Astrocyte (in vitro differentiated cells and primary cell): ENCODE measurements at regions not wholly inside any gene's neighbourhood (a gene's known extent, or its start where the extent isn't known, plus 50 kb on each side); places are given as distances from the start of the nearest gene placed in this dataset.

Source experiments
- DNase-seq: peaks from one replicate; pipeline ENCODE4 v3.0.0-alpha.2; 2010; ENCODE audit warnings: low read depth
- FAIRE-seq: peaks from 2 replicates; lab custom pipeline; 2011; peaks lifted over from hg19 to GRCh38; lab: Jason Lieb, UNC
- H2AFZ ChIP-seq: 2 replicates; pipeline ENCODE4 v1.6.0; 2012; ENCODE audit warnings: low read depth, low read length, inconsistent platforms
- H3K27ac ChIP-seq: 2 replicates; pipeline ENCODE4 v1.5.1; 2011; ENCODE audit warnings: low read depth, low read length, inconsistent platforms
- H3K27me3 ChIP-seq: 2 replicates; pipeline ENCODE4 v1.6.0; 2011; ENCODE audit warnings: low read length, inconsistent platforms; ENCODE audit not compliant: insufficient read depth
- H3K36me3 ChIP-seq: 2 replicates; pipeline ENCODE4 v1.5.1; 2011; ENCODE audit warnings: low read length, inconsistent platforms; ENCODE audit not compliant: insufficient read depth
- H3K4me1 ChIP-seq: 2 replicates; pipeline ENCODE4 v1.5.1; 2011; ENCODE audit warnings: low read length, inconsistent platforms; ENCODE audit not compliant: insufficient read depth
- H3K4me2 ChIP-seq: 2 replicates; pipeline ENCODE4 v1.6.0; 2012; ENCODE audit warnings: low read length, inconsistent platforms
- H3K4me3 ChIP-seq: 2 replicates; pipeline ENCODE4 v1.5.1; 2011; ENCODE audit warnings: low read depth, mild to moderate bottlenecking, low read length, inconsistent platforms; ENCODE audit not compliant: insufficient read depth
- H3K79me2 ChIP-seq: 2 replicates; pipeline ENCODE4 v1.6.0; 2012; ENCODE audit warnings: mild to moderate bottlenecking, low read length, inconsistent platforms; ENCODE audit not compliant: insufficient read depth
- H3K9ac ChIP-seq: 2 replicates; pipeline ENCODE4 v1.6.0; 2012; ENCODE audit warnings: mild to moderate bottlenecking, low read length, inconsistent platforms
- H3K9me3 ChIP-seq: 2 replicates; pipeline ENCODE4 v1.5.1; 2012; ENCODE audit warnings: low read depth, mild to moderate bottlenecking, low read length, inconsistent platforms; ENCODE audit not compliant: insufficient read depth
- H4K20me1 ChIP-seq: 2 replicates; pipeline ENCODE4 v1.6.0; 2012; ENCODE audit warnings: low read length, inconsistent platforms; ENCODE audit not compliant: insufficient read depth
- H3K27ac Mint-ChIP-seq: one replicate; pipeline ENCODE4 v1.8.0; 2021; ENCODE audit warnings: mild to moderate bottlenecking, mixed read lengths; ENCODE audit not compliant: unreplicated experiment
- H3K27me3 Mint-ChIP-seq: one replicate; pipeline ENCODE4 v1.8.0; 2021; ENCODE audit warnings: low read depth, mixed read lengths; ENCODE audit not compliant: unreplicated experiment
- H3K36me3 Mint-ChIP-seq: one replicate; pipeline ENCODE4 v1.8.0; 2021; ENCODE audit warnings: low read depth, mixed read lengths; ENCODE audit not compliant: unreplicated experiment
- H3K4me1 Mint-ChIP-seq: one replicate; pipeline ENCODE4 v1.8.0; 2021; ENCODE audit warnings: low read depth, mixed read lengths; ENCODE audit not compliant: unreplicated experiment
- H3K4me3 Mint-ChIP-seq: one replicate; pipeline ENCODE4 v1.8.0; 2021; ENCODE audit warnings: mild to moderate bottlenecking, moderate library complexity, mixed read lengths; ENCODE audit not compliant: unreplicated experiment
- H3K9me3 Mint-ChIP-seq: one replicate; pipeline ENCODE4 v1.8.0; 2021; ENCODE audit warnings: mild to moderate bottlenecking, mixed read lengths; ENCODE audit not compliant: unreplicated experiment
- CTCF ChIP-seq: IDR thresholded peaks from 2 replicates; pipeline ENCODE4 v1.5.1; 2011; ENCODE audit warnings: low read depth, mild to moderate bottlenecking, inconsistent platforms, low read length, moderate library complexity; ENCODE audit not compliant: insufficient read depth
- EZH2 ChIP-seq: IDR thresholded peaks from 2 replicates; pipeline ENCODE4 v1.6.1; 2012; ENCODE audit warnings: mild to moderate bottlenecking, low read length, inconsistent platforms; ENCODE audit not compliant: insufficient read depth

GRCh38 chr18:73693091-73693490 is 454.5 kb downstream of the FBXO15 start:
- TF ChIP-seq EZH2: no peak
- TF ChIP-seq CTCF: no peak
- Histone ChIP-seq H3K36me3 (no peaks in the 10 kb centered on the region), H2AFZ (no peak overlapping the region), H3K9ac (no peak overlapping the region), H3K27ac (no peak overlapping the region), H3K79me2 (no peaks in the 10 kb centered on the region), H3K4me3 (no peak overlapping the region), H3K27me3 (no peaks in the 10 kb centered on the region), H3K4me1 (peaks cover 37% of the 10 kb centered on the region), H4K20me1 (no peaks in the 10 kb centered on the region), H3K9me3 (no peaks in the 10 kb centered on the region), H3K4me2 (no peak overlapping the region)
- Mint-ChIP-seq H3K9me3 (peaks cover 2% of the 10 kb centered on the region), H3K36me3 (peaks cover 2% of the 10 kb centered on the region), H3K4me3 (no peak overlapping the region), H3K4me1 (peaks cover 40% of the 10 kb centered on the region), H3K27me3 (no peaks in the 10 kb centered on the region), H3K27ac (peak overlapping the region; percentile 92)
- no peak for FAIRE-seq
- no peak for DNase-seq

- peak overlapping the region; percentile 81 for H3K27ac ChIP-seq
- DNase-seq: no peak
- H3K9me3 Mint-ChIP-seq: peaks cover 2% of the 10 kb centered on the region
- H3K4me3 Mint-ChIP-seq: no peak overlapping the region
- H4K20me1 ChIP-seq: no peaks in the 10 kb centered on the region
- peaks cover 40% of the 10 kb centered on the region for H3K4me1 Mint-ChIP-seq
- peak overlapping the region; percentile 67 for H3K4me2 ChIP-seq
- H3K9ac ChIP-seq: peak overlapping the region; percentile 71
- TF ChIP-seq EZH2 (no peak), CTCF (no peak)
- no peak overlapping the region for H3K4me3 ChIP-seq
- no peaks in the 10 kb centered on the region for H3K27me3 ChIP-seq
- peaks cover 39% of the 10 kb centered on the region for H3K4me1 ChIP-seq
- H3K36me3 ChIP-seq: no peaks in the 10 kb centered on the region
- H3K27me3 Mint-ChIP-seq: no peaks in the 10 kb centered on the region
- no peaks in the 10 kb centered on the region for H3K79me2 ChIP-seq
- no peak overlapping the region for H3K27ac Mint-ChIP-seq
- FAIRE-seq: no peak
- H3K36me3 Mint-ChIP-seq: peaks cover 2% of the 10 kb centered on the region
- H2AFZ ChIP-seq: peak overlapping the region; percentile 45
- no peaks in the 10 kb centered on the region for H3K9me3 ChIP-seq
Measured at GRCh38 chr18:73691624-73692023, 456.0 kb downstream of the FBXO15 start.

GRCh38 chr18:73691118-73691517 is 456.5 kb downstream of the FBXO15 start:
- Mint-ChIP-seq H3K27ac (peak overlapping the region; percentile 58), H3K4me1 (peaks cover 40% of the 10 kb centered on the region), H3K27me3 (no peaks in the 10 kb centered on the region), H3K4me3 (no peak overlapping the region), H3K9me3 (peaks cover 2% of the 10 kb centered on the region), H3K36me3 (peaks cover 2% of the 10 kb centered on the region)
- peak overlapping the region; percentile 67 for H3K4me2 ChIP-seq
- H3K9me3 ChIP-seq: no peaks in the 10 kb centered on the region
- no peaks in the 10 kb centered on the region for H3K36me3 ChIP-seq
- no peak for FAIRE-seq
- peak overlapping the region; percentile 71 for H3K9ac ChIP-seq
- no peaks in the 10 kb centered on the region for H3K79me2 ChIP-seq
- TF ChIP-seq CTCF: no peak
- no peaks in the 10 kb centered on the region for H3K27me3 ChIP-seq
- H3K4me3 ChIP-seq: peak overlapping the region; percentile 36
- DNase-seq: peak; percentile 78
- peak overlapping the region; percentile 81 for H3K27ac ChIP-seq
- H4K20me1 ChIP-seq: no peaks in the 10 kb centered on the region
- peak overlapping the region; percentile 45 for H2AFZ ChIP-seq
- H3K4me1 ChIP-seq: peaks cover 39% of the 10 kb centered on the region
